GM10248 (cell line): ENCODE measurements at regions not wholly inside any gene's neighbourhood (a gene's known extent, or its start where the extent isn't known, plus 50 kb on each side); places are given as distances from the start of the nearest gene placed in this dataset.

ENCODE experiments used
- CTCF ChIA-PET: fragments of 300-600 bp; sonication (Branson Sonifier 250); formaldehyde crosslinking; extraction: SDS; loops from one replicate; lab custom pipeline; 2021; ENCODE audit warnings: antibody characterized with exemption; lab: Yijun Ruan, JAX
- POLR2A ChIA-PET: fragments of 350-650 bp; sonication (Branson Sonifier 250); formaldehyde crosslinking; extraction: SDS; loops from one replicate; lab custom pipeline; 2020; ENCODE audit warnings: antibody characterized with exemption; lab: Yijun Ruan, JAX
- DNase-seq: peaks from one replicate; pipeline ENCODE4 v3.0.0; 2012; ENCODE audit errors: extremely low spot score
- TF ChIP-seq, protein P1 (sequence below): IDR thresholded peaks from 2 replicates; pipeline ENCODE4 v1.5.1; 2012; ENCODE audit warnings: mild to moderate bottlenecking, low read depth; ENCODE audit errors: extremely low read depth, missing control alignments, control extremely low read depth

DNA sequence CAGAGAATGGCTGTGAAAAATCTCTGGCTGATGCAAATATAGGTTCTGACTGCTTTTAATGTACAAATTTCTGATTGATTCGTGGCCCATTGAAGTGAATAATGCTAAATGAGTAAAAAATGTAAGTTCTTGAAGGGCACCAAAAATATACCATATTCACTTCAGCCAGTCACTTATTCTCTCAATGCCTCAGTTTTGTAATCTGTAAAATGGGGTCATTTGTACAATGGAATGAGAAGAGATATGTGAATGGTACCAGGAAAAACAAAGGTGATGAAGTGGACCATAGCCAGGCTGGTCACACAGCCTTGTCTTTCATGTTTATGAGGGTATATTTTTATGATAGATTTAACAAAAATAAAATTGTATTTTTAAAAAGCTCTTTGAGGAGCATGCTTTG, 441.2 kb upstream of the NR3C2 start:
- POLR2A ChIA-PET = no interaction called here
- CTCF ChIA-PET = no interaction called here
- no peak for DNase-seq
- TF ChIP-seq, protein P1, sequence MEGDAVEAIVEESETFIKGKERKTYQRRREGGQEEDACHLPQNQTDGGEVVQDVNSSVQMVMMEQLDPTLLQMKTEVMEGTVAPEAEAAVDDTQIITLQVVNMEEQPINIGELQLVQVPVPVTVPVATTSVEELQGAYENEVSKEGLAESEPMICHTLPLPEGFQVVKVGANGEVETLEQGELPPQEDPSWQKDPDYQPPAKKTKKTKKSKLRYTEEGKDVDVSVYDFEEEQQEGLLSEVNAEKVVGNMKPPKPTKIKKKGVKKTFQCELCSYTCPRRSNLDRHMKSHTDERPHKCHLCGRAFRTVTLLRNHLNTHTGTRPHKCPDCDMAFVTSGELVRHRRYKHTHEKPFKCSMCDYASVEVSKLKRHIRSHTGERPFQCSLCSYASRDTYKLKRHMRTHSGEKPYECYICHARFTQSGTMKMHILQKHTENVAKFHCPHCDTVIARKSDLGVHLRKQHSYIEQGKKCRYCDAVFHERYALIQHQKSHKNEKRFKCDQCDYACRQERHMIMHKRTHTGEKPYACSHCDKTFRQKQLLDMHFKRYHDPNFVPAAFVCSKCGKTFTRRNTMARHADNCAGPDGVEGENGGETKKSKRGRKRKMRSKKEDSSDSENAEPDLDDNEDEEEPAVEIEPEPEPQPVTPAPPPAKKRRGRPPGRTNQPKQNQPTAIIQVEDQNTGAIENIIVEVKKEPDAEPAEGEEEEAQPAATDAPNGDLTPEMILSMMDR = no peak

DNA sequence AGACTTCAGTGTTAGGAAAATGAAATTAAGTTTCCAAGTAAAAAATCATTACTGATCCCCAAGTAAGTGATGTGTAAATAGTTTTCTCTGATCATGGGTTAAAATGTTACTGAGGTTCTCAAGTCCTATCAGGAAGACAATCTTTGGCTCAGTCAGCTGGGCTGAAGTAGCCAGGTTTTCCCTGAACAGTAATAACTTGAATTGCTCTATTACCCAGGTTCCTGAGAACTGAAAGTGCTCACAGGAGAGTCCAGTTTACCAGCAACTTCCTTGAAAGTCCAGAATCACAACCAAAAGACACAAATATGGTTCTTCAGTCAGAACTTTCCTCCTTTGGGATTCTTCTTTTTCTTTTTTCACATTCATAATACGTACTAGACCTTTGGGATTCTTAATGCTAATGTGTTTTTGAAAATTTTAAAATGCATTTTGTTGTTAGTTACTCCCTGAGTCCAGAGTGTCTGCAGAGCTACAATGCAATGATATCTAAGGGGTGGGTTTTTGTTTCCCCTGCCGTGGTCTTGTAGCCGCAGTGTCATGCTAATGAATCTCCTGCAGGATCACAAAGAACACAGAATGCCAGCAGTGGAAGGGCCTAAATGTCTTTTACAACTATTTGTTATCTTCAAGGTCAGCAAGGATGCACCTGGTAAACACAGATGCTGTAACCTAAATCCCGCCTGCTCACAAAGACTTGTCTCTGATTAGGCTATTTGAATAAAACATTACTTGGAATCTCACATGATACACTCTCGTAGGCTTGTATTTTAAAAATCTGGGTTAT, 439.8 kb upstream of the NR3C2 start:
- CTCF ChIA-PET = no interaction called here
- TF ChIP-seq, protein P1 = no peak
- POLR2A ChIA-PET = no interaction called here
- no peak for DNase-seq

DNA sequence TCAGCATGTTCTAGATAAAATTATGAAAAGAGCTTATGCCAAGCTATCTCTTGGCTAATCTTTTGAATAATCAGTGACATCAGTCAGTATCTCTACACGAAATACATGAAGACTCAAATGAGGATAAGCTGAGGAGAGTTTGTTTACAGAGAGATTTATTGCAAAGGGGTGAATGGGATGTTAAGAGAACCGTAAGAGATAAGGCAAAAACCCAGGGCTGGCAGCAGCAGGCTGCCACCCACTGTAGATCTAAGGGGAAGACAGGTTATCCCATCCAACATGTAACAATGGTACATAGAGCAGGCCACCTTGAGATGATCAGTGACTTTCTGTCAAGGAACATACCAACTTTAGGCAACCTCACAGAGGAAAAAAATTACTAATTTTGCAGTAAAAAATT, 432.1 kb upstream of the NR3C2 start:
- no peak for DNase-seq
- CTCF ChIA-PET = no interaction called here
- POLR2A ChIA-PET = no interaction called here
- TF ChIP-seq, protein P1 = no peak

DNA sequence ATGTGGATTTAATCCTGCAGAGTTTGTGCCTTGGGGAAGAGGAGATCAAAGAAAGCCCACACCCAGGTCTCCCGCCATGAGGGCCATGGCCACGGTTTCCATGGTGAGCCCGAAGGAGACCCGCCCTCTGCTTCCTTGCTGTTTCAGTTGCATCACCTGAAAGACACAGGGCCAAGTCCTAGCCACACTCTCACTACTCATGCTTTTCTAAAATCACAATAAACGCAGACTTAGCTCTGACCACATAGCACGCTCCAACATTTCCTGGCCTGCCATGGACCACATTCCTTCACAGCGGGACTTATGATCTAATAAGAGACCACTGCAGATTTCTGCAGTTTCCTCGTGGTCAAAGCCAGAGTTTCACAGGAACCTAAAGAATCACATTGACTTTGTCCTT, 426.0 kb upstream of the NR3C2 start:
- TF ChIP-seq, protein P1 = no peak
- POLR2A ChIA-PET = no interaction called here
- CTCF ChIA-PET = no interaction called here
- no peak for DNase-seq

DNA sequence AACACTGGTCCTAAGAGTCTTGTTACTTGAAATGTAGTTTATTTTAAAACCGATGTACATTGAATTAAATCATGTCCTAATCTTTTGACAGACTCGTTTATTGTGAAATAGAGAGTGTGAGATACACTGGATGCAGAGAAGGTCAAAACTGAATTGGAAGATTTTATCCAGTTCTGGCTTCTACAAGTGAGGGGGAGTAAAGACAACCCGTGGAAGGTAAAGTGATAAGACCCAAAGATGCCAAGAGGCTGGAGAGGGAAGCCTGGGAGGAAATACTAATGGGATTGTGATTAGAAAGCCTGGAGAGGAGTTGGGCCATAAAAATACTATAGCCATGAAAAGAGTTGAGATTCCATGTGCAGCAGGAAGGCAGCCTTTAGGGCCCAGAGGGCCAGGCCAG, 424.5 kb upstream of the NR3C2 start:
- ChIA-PET CTCF (no interaction called here), POLR2A (no interaction called here)
- DNase-seq = no peak
- TF ChIP-seq, protein P1 = no peak

DNA sequence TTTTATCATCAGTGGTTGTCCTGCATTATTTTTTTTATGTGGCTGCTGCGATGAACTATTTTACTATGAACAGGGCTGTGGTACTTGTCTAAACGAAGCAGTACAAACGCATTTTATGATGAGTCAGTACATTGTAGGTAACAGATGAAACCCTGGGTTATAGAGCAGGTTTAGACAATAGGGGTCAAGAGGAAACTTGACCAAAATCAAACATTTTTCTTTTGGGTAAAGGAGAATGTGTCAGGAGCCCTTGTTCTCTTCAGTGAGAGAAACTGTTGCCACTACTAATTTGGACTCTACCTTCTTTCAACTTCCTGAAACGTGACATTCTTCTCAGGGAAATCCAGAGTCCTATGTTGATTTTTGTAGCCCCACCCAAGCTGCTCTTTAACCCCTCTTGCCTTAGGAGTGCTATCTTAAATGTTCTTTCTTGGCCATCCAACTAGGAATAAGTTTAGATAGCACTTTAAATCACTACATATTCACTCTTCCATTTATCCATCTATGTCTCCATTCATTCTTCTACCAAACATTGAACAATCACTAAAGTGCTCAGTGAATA, 415.8 kb upstream of the NR3C2 start:
- TF ChIP-seq, protein P1 = no peak
- no peak for DNase-seq
- CTCF ChIA-PET = no interaction called here
- POLR2A ChIA-PET = no interaction called here
